Heart right ventricle (tissue), 16 donors: ENCODE measurements at regions not wholly inside any gene's neighbourhood (a gene's known extent, or its start where the extent isn't known, plus 50 kb on each side); places are given as distances from the start of the nearest gene placed in this dataset.
A peak's percentile ranks its signal among the peaks of the same experiment; 100 is the strongest.

Experiments
- ATAC-seq, 8 donors: fragments of 200-7000 bp; cut with Tn5 transposase; one replicate each; pipeline ENCODE4 v1.9.1; 2020; ENCODE audit warnings: mild to moderate bottlenecking in 8 of 8, moderate library complexity in 8 of 8, moderate number of reproducible peaks in 1 of 8
- DNase-seq, 2 donors: peaks; one replicate each; pipeline ENCODE4 v3.0.0-alpha.2; 2020
- H3K27ac ChIP-seq, 10 donors: fragments of 200-600 bp; sonication (generic) in 2 of 10; one replicate each; pipeline versions ENCODE4 v1.5.0 to v1.8.0; 2020 to 2022; ENCODE audit warnings: mild to moderate bottlenecking in 3 of 10
- H3K27me3 ChIP-seq, 7 donors: fragments of 200-600 bp; one replicate each; pipeline ENCODE4 v1.8.0; 2021 to 2022; ENCODE audit warnings: mild to moderate bottlenecking in 2 of 7
- H3K36me3 ChIP-seq, 9 donors: fragments of 200-600 bp; sonication (generic) in 1 of 9; one replicate each; pipeline versions ENCODE4 v1.5.0 to v1.8.0; 2020 to 2022; ENCODE audit warnings: mild to moderate bottlenecking in 2 of 9
- H3K4me1 ChIP-seq, 9 donors: fragments of 200-600 bp; sonication (generic) in 1 of 9; one replicate each; pipeline versions ENCODE4 v1.5.0 to v1.8.0; 2020 to 2022; ENCODE audit warnings: mild to moderate bottlenecking in 4 of 9
- H3K4me3 ChIP-seq, 10 donors: fragments of 200-600 bp; sonication (generic) in 2 of 10; one replicate each; pipeline versions ENCODE4 v1.5.0 to v1.8.0; 2020 to 2022; ENCODE audit warnings: mild to moderate bottlenecking in 7 of 10, moderate library complexity in 2 of 10
- H3K9me3 ChIP-seq, 11 donors: fragments of 200-600 bp in 10 of 11; sonication (generic) in 2 of 11; one replicate each; pipeline versions ENCODE4 v1.5.0 to v1.8.0; 2013 to 2022; ENCODE audit warnings: mild to moderate bottlenecking in 2 of 11, control low read depth in 1 of 11, moderate library complexity in 1 of 11
- CTCF ChIP-seq, 9 donors: fragments of 200-600 bp; sonication (generic) in 2 of 9; IDR thresholded peaks; one replicate each; pipeline versions ENCODE4 v1.5.0 to v1.8.0; 2021 to 2022; ENCODE audit warnings: antibody characterized with exemption in 9 of 9, mild to moderate bottlenecking in 5 of 9, moderate library complexity in 1 of 9
- WGBS, 2 donors: extraction: QIAGEN DNeasy Blood & Tissue Kit; methylation state at CpG; one replicate each; pipeline ENCODE4 v1.1.7; 2013; ENCODE audit warnings: inconsistent platforms in 1 of 2; 5-methylcytosine and 5-hydroxymethylcytosine counted together
- intact Hi-C, 10 donors: fragments of 100-400 bp; cut with DNase I; formaldehyde crosslinking; loops; one replicate each; pipeline versions ENCODE4 v1.11.1 to v1.14.2; 2022
- donor health status: Arrhythmogenic right ventricular cardiomyopathy.
- donor health status: ischemic (EF 13 %, LVEDD 7.1; RV severe dilation, severe dysfunction).
- donor health status: healthy with polysubstance abuse.
- donor health status: DM: no; HTN: yes; CAD: no.
- donor health status: DM: no; HTN: no; CAD: no.
- donor health status: ischemic (EF 25% LVEDD 6.9; RV normal size, moderate dysfunction).
- donor health status: ischemic (EF 25% LVEDD 5.7; RV mildly dilated, moderate dysfunction).
- donor health status: healthy.
- donor health status: DM: yes; HTN: yes; CAD: no.
- donor health status: Ischemic cardiomyopathy.
- donor health status: ischemic (EF 35%, LVEDD 5.7; RV mildly dilated, moderate dysfunction).
- donor health status: nonischemic (EF 11% LVEDD 7.7; RV severe dilation, severe dysfunction).
- donor health status: DM: yes; HTN: yes; CAD: no.
- donor health status: PGD.
- donor health status: ischemic (EF 29% LVEDD 5.4; RV normal size, mild dysfunction).
- donor health status: nonischemic (EF 23%, LVEDD 6.1; RV moderate dilation, normal function).

- DNase-seq (peak in 1 of 2 donors; percentile 8), ATAC-seq (peak in 5 of 8 donors; percentile 39 to 66 (median 52))
- peaks cover 0 to 6% (median 0%) of the 10 kb centered on the region in 9 donors for H3K4me1 ChIP-seq
- TF ChIP-seq CTCF (IDR thresholded peaks at IDR 0.05): no peak
- peak overlapping the region in 1 of 10 donors; percentile 3 for H3K4me3 ChIP-seq
- no peaks in the 10 kb centered on the region for H3K36me3 ChIP-seq
- intact Hi-C loops: loop anchor here in 1 of 10 donors (10.0 kb wide), 1 partner anchor 120 kb away; the partner anchor contains the start of gene ENPEP
- no peaks in the 10 kb centered on the region for H3K9me3 ChIP-seq
- 59 to 63% methylated on average over 4 of the region's 4 CpGs for WGBS, 2 donors
- peak overlapping the region in 2 of 10 donors; percentile 5 to 9 for H3K27ac ChIP-seq
- H3K27me3 ChIP-seq: no peaks in the 10 kb centered on the region
Measured at GRCh38 chr4:110354460-110354859, 121.5 kb upstream of the ENPEP start.

- Histone ChIP-seq H3K27ac (no peak overlapping the region), H3K4me1 (peaks cover 0 to 6% (median 0%) of the 10 kb centered on the region in 9 donors), H3K27me3 (no peaks in the 10 kb centered on the region), H3K9me3 (peaks cover 0 to 6% (median 0%) of the 10 kb centered on the region in 11 donors), H3K4me3 (no peak overlapping the region), H3K36me3 (no peaks in the 10 kb centered on the region)
- WGBS, 2 donors: 78 to 81% methylated on average over 5 of the region's 5 CpGs
- TF ChIP-seq CTCF (IDR thresholded peaks at IDR 0.05): no peak
- ATAC-seq (no peak), DNase-seq (no peak)
- intact Hi-C loops: loop anchor here in 1 of 10 donors (10.0 kb wide), 1 partner anchor 122 kb away; the partner anchor contains the start of gene ENPEP
Measured at GRCh38 chr4:110352670-110353442, 123.1 kb upstream of the ENPEP start.

- ATAC-seq (no peak), DNase-seq (no peak)
- intact Hi-C loops: loop anchor here in 2 of 10 donors (10.0 kb wide), 1 partner anchor 166 kb away; no protein-coding TSS in a partner anchor
- Histone ChIP-seq H3K9me3 (peaks cover 0 to 6% (median 0%) of the 10 kb centered on the region in 11 donors), H3K27me3 (no peaks in the 10 kb centered on the region), H3K4me1 (no peaks in the 10 kb centered on the region), H3K27ac (no peak overlapping the region), H3K4me3 (no peak overlapping the region), H3K36me3 (no peaks in the 10 kb centered on the region)
- TF ChIP-seq CTCF (IDR thresholded peaks at IDR 0.05): no peak
- 76 to 81% methylated on average over 3 of the region's 3 CpGs for WGBS, 2 donors
Measured at GRCh38 chr4:110348711-110349383, 127.1 kb upstream of the ENPEP start.

DNA sequence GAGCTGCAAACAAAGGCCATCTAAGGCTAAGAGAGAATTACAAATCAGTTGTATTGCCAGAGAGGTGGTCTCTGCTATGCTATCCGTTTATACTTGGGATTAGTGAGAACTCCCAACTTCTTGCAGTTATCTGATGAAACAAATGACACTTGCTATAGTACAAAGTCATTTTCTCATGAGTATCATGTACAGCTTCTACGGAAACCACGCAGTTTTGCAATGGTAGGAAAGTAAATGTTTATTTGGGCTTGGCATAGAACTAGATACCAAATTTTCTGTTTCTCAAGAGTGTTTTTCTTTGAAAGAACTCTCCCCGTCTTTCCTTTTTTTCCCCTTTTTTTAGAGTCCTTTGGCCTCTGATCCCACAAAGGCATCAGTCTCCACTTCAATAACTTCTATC lies 128.2 kb upstream of the ENPEP start:
- 77 to 84% methylated on average over 4 of the region's 4 CpGs for WGBS, 2 donors
- Histone ChIP-seq H3K27ac (no peak overlapping the region), H3K36me3 (no peaks in the 10 kb centered on the region), H3K9me3 (peaks cover 0 to 6% (median 0%) of the 10 kb centered on the region in 11 donors), H3K4me1 (no peaks in the 10 kb centered on the region), H3K4me3 (no peak overlapping the region), H3K27me3 (no peaks in the 10 kb centered on the region)
- no peak for TF ChIP-seq CTCF (IDR thresholded peaks at IDR 0.05)
- ATAC-seq (no peak), DNase-seq (no peak)
- intact Hi-C loops: loop anchor here in 2 of 10 donors (10.0 kb wide), 1 partner anchor 167 kb away; no protein-coding TSS in a partner anchor
